ENCODE measurements at regions not wholly inside any gene's neighbourhood (a gene's known extent, or its start where the extent isn't known, plus 50 kb on each side); places are given as distances from the start of the nearest gene placed in this dataset.

- DNase-seq (ENCODE audit: low spot score) (no peak), ATAC-seq (peak; percentile 13; the same call in 1 of the 3 replicates)
- no peaks in the 10 kb centered on the region for H3K36me3 Mint-ChIP-seq (ENCODE audit: low read depth)
- H3K9me2 ChIP-seq (ENCODE audit: insufficient read depth), result 0 out of 2 replicates have a peak, but pooled peaks cover under 1% of the 10 kb centered on the region
- no peaks in the 10 kb centered on the region for H4K20me1 ChIP-seq (replicated peaks; ENCODE audit: insufficient read depth)
- peaks cover 76% of the 10 kb centered on the region for H3K4me1 Mint-ChIP-seq
- no peaks in the 10 kb centered on the region for H3K27me3 ChIP-seq (ENCODE audit: insufficient read depth)
- H3K27me3 Mint-ChIP-seq (ENCODE audit: insufficient read depth, low read depth, poor library complexity), result peaks cover 2% of the 10 kb centered on the region
- no peaks in the 10 kb centered on the region for H3K9me3 Mint-ChIP-seq
- H3F3A ChIP-seq (replicated peaks; ENCODE audit: low read depth), result no peaks in the 10 kb centered on the region
- H3K36me3 ChIP-seq (ENCODE audit: insufficient read depth), result no peaks in the 10 kb centered on the region
- no peak overlapping the region for H3K4me2 ChIP-seq
- H3K4me3 ChIP-seq, result no peak overlapping the region
- no peak overlapping the region for H3K4me3 Mint-ChIP-seq
- peaks cover 56% of the 10 kb centered on the region for H3K4me1 ChIP-seq (ENCODE audit: insufficient read depth)
- H3K27ac ChIP-seq (ENCODE audit: low read depth), result no peak overlapping the region
- H3K27ac Mint-ChIP-seq, result no peak overlapping the region
- no peaks in the 10 kb centered on the region for H3K79me2 ChIP-seq (replicated peaks; ENCODE audit: insufficient read depth)
- no peak overlapping the region for H2AFZ ChIP-seq
- no peak for TF ChIP-seq NANOG (IDR thresholded peaks at IDR 0.05; ENCODE audit: borderline replicate concordance)
- no peak for TF ChIP-seq JUNB (IDR thresholded peaks at IDR 0.05; ENCODE audit: unreplicated experiment)
- TF ChIP-seq, protein P1, sequence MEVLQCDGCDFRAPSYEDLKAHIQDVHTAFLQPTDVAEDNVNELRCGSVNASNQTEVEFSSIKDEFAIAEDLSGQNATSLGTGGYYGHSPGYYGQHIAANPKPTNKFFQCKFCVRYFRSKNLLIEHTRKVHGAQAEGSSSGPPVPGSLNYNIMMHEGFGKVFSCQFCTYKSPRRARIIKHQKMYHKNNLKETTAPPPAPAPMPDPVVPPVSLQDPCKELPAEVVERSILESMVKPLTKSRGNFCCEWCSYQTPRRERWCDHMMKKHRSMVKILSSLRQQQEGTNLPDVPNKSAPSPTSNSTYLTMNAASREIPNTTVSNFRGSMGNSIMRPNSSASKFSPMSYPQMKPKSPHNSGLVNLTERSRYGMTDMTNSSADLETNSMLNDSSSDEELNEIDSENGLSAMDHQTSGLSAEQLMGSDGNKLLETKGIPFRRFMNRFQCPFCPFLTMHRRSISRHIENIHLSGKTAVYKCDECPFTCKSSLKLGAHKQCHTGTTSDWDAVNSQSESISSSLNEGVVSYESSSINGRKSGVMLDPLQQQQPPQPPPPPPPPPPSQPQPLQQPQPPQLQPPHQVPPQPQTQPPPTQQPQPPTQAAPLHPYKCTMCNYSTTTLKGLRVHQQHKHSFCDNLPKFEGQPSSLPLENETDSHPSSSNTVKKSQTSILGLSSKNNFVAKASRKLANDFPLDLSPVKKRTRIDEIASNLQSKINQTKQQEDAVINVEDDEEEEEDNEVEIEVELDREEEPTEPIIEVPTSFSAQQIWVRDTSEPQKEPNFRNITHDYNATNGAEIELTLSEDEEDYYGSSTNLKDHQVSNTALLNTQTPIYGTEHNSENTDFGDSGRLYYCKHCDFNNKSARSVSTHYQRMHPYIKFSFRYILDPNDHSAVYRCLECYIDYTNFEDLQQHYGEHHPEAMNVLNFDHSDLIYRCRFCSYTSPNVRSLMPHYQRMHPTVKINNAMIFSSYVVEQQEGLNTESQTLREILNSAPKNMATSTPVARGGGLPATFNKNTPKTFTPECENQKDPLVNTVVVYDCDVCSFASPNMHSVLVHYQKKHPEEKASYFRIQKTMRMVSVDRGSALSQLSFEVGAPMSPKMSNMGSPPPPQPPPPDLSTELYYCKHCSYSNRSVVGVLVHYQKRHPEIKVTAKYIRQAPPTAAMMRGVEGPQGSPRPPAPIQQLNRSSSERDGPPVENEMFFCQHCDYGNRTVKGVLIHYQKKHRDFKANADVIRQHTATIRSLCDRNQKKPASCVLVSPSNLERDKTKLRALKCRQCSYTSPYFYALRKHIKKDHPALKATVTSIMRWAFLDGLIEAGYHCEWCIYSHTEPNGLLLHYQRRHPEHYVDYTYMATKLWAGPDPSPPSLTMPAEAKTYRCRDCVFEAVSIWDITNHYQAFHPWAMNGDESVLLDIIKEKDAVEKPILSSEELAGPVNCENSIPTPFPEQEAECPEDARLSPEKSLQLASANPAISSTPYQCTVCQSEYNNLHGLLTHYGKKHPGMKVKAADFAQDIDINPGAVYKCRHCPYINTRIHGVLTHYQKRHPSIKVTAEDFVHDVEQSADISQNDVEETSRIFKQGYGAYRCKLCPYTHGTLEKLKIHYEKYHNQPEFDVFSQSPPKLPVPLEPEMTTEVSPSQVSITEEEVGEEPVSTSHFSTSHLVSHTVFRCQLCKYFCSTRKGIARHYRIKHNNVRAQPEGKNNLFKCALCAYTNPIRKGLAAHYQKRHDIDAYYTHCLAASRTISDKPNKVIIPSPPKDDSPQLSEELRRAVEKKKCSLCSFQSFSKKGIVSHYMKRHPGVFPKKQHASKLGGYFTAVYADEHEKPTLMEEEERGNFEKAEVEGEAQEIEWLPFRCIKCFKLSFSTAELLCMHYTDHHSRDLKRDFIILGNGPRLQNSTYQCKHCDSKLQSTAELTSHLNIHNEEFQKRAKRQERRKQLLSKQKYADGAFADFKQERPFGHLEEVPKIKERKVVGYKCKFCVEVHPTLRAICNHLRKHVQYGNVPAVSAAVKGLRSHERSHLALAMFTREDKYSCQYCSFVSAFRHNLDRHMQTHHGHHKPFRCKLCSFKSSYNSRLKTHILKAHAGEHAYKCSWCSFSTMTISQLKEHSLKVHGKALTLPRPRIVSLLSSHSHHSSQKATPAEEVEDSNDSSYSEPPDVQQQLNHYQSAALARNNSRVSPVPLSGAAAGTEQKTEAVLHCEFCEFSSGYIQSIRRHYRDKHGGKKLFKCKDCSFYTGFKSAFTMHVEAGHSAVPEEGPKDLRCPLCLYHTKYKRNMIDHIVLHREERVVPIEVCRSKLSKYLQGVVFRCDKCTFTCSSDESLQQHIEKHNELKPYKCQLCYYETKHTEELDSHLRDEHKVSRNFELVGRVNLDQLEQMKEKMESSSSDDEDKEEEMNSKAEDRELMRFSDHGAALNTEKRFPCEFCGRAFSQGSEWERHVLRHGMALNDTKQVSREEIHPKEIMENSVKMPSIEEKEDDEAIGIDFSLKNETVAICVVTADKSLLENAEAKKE (CRISPR knock-in tag; IDR thresholded peaks at IDR 0.05), result no peak
- TF ChIP-seq EZH2phosphoT487 (IDR thresholded peaks at IDR 0.05; ENCODE audit: unreplicated experiment), result no peak
- TF ChIP-seq, protein P2, sequence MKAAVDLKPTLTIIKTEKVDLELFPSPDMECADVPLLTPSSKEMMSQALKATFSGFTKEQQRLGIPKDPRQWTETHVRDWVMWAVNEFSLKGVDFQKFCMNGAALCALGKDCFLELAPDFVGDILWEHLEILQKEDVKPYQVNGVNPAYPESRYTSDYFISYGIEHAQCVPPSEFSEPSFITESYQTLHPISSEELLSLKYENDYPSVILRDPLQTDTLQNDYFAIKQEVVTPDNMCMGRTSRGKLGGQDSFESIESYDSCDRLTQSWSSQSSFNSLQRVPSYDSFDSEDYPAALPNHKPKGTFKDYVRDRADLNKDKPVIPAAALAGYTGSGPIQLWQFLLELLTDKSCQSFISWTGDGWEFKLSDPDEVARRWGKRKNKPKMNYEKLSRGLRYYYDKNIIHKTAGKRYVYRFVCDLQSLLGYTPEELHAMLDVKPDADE (IDR thresholded peaks at IDR 0.05), result no peak
- TF ChIP-seq ZNF114 (CRISPR knock-in tag; IDR thresholded peaks at IDR 0.05), result no peak
- TF ChIP-seq CTCF (conservative IDR thresholded peaks at IDR 0.05; ENCODE audit: low read depth in 2 of 2), result no peak
- TF ChIP-seq POLR2AphosphoS5 (IDR thresholded peaks at IDR 0.05; ENCODE audit: low read depth), result no peak
- TF ChIP-seq, protein P3, sequence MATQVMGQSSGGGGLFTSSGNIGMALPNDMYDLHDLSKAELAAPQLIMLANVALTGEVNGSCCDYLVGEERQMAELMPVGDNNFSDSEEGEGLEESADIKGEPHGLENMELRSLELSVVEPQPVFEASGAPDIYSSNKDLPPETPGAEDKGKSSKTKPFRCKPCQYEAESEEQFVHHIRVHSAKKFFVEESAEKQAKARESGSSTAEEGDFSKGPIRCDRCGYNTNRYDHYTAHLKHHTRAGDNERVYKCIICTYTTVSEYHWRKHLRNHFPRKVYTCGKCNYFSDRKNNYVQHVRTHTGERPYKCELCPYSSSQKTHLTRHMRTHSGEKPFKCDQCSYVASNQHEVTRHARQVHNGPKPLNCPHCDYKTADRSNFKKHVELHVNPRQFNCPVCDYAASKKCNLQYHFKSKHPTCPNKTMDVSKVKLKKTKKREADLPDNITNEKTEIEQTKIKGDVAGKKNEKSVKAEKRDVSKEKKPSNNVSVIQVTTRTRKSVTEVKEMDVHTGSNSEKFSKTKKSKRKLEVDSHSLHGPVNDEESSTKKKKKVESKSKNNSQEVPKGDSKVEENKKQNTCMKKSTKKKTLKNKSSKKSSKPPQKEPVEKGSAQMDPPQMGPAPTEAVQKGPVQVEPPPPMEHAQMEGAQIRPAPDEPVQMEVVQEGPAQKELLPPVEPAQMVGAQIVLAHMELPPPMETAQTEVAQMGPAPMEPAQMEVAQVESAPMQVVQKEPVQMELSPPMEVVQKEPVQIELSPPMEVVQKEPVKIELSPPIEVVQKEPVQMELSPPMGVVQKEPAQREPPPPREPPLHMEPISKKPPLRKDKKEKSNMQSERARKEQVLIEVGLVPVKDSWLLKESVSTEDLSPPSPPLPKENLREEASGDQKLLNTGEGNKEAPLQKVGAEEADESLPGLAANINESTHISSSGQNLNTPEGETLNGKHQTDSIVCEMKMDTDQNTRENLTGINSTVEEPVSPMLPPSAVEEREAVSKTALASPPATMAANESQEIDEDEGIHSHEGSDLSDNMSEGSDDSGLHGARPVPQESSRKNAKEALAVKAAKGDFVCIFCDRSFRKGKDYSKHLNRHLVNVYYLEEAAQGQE (IDR thresholded peaks at IDR 0.05; ENCODE audit: unreplicated experiment), result no peak
- no peak for TF ChIP-seq ZNF331 (CRISPR knock-in tag; IDR thresholded peaks at IDR 0.05; ENCODE audit: low read depth)
- no peak for TF ChIP-seq STAT1 (IDR thresholded peaks at IDR 0.05; ENCODE audit: unreplicated experiment)
- no peak for TF ChIP-seq EZH2 (IDR thresholded peaks at IDR 0.05; ENCODE audit: low read depth, unreplicated experiment)
- TF ChIP-seq CREB1 (CRISPR knock-in tag; IDR thresholded peaks at IDR 0.05; ENCODE audit: low read depth), result no peak
Measured at GRCh38 chr16:51757124-51757470, 606.0 kb upstream of the SALL1 start.
